Aorta (tissue), 5 donors: ENCODE measurements at regions not wholly inside any gene's neighbourhood (a gene's known extent, or its start where the extent isn't known, plus 50 kb on each side); places are given as distances from the start of the nearest gene placed in this dataset.
"Not testable (repeated sequence)": the region's sequence is repeated elsewhere in the genome, so short reads cannot be mapped to it uniquely, and the experiment has no call there.

Experiments
- ATAC-seq: fragments of 200-7000 bp; cut with Tn5 transposase; one replicate; pipeline ENCODE4 v1.9.1; 2022; ENCODE audit warnings: moderate library complexity; ENCODE audit not compliant: low FRiP score
- DNase-seq, 2 donors: peaks; one replicate each; pipeline ENCODE4 v3.0.0-alpha.2; 2020
- H3K27ac ChIP-seq, 2 donors: one replicate each; pipeline ENCODE4 v1.5.1; 2013; ENCODE audit warnings: low read length in 2 of 2, mild to moderate bottlenecking in 2 of 2, moderate library complexity in 2 of 2, control low read depth in 1 of 2, inconsistent platforms in 1 of 2, low read depth in 1 of 2
- H3K27me3 ChIP-seq, 2 donors: one replicate each; pipeline ENCODE4 v1.6.1; 2013; ENCODE audit warnings: control low read depth in 1 of 2, low read length in 1 of 2, mild to moderate bottlenecking in 1 of 2, moderate library complexity in 1 of 2; ENCODE audit not compliant: insufficient read depth in 2 of 2, control insufficient read depth in 1 of 2
- H3K36me3 ChIP-seq, 2 donors: one replicate each; pipeline ENCODE4 v1.6.1; 2013; ENCODE audit warnings: control low read depth in 1 of 2, low read length in 1 of 2, mild to moderate bottlenecking in 1 of 2; ENCODE audit not compliant: insufficient read depth in 2 of 2, control insufficient read depth in 1 of 2
- H3K4me1 ChIP-seq, 2 donors: one replicate each; pipeline ENCODE4 v1.6.1; 2013; ENCODE audit warnings: low read length in 2 of 2, control low read depth in 1 of 2, mild to moderate bottlenecking in 1 of 2, moderate library complexity in 1 of 2; ENCODE audit not compliant: insufficient read depth in 2 of 2, control insufficient read depth in 1 of 2
- H3K4me3 ChIP-seq, 2 donors: one replicate each; pipeline ENCODE4 v1.5.1; 2013; ENCODE audit warnings: low read length in 2 of 2, control low read depth in 1 of 2, mild to moderate bottlenecking in 1 of 2
- H3K9me3 ChIP-seq: one replicate; pipeline ENCODE4 v1.6.1; 2013; ENCODE audit warnings: mild to moderate bottlenecking, low read length; ENCODE audit not compliant: control insufficient read depth
- WGBS, 2 donors: extraction: QIAGEN DNeasy Blood & Tissue Kit; methylation state at CpG; one replicate each; pipeline ENCODE4 v1.1.7; 2013; 5-methylcytosine and 5-hydroxymethylcytosine counted together
- intact Hi-C, 2 donors: fragments of 100-400 bp; cut with DNase I; formaldehyde crosslinking; loops; one replicate each; pipeline versions ENCODE4 v1.14.2 to v1.15.0; 2022
- donor health status: healthy with polysubstance abuse.
- donor health status: Bipolar disorder and iron deficiency.
- donor health status: DM: no; HTN: no; CAD: no.
- donor health status: DM: no; HTN: no; CAD: no.
- donor health status: DM: yes; HTN: yes; CAD: no.

GRCh38 chr1:235050911-235051360 lies 77.7 kb downstream of the TOMM20 start:
- WGBS, 2 donors: 13 to 15% methylated on average over 7 of the region's 7 CpGs
- intact Hi-C loops: no loop called here
- H3K27ac ChIP-seq: peak overlapping the region in 1 of 2 donors; percentile 50
- no peak overlapping the region for H3K4me3 ChIP-seq
- no peaks in the 10 kb centered on the region for H3K27me3 ChIP-seq
- H3K36me3 ChIP-seq: no peaks in the 10 kb centered on the region
- no peaks in the 10 kb centered on the region for H3K9me3 ChIP-seq
- peak; percentile 68 for ATAC-seq
- DNase-seq: peak; percentile 75 to 86
- H3K4me1 ChIP-seq: peaks cover 0 to 2% of the 10 kb centered on the region in 2 donors

- H3K9me3 ChIP-seq, H3K4me3 ChIP-seq, H3K36me3 ChIP-seq, intact Hi-C loops, ATAC-seq, H3K27me3 ChIP-seq, H3K27ac ChIP-seq, H3K4me1 ChIP-seq: not testable (repeated sequence)
- DNase-seq: peak in 1 of 2 donors; percentile 27
- WGBS, 2 donors: 93 to 94% methylated on average over 21 of the region's 21 CpGs
Observed at GRCh38 chr1:235049716-235050378, 78.8 kb downstream of the TOMM20 start.

GRCh38 chr1:235049217-235049616 lies 79.4 kb downstream of the TOMM20 start:
- DNase-seq (peak in 1 of 2 donors; percentile 42), ATAC-seq (no peak)
- Histone ChIP-seq H3K27me3 (no peaks in the 10 kb centered on the region), H3K4me1 (peaks cover 0 to 2% of the 10 kb centered on the region in 2 donors), H3K27ac (peak overlapping the region in 1 of 2 donors; percentile 3), H3K9me3 (no peaks in the 10 kb centered on the region), H3K4me3 (no peak overlapping the region), H3K36me3 (no peaks in the 10 kb centered on the region)
- WGBS, 2 donors: 76 to 78% methylated on average over 5 of the region's 5 CpGs
- intact Hi-C loops: no loop called here

GRCh38 chr1:235047331-235047871 lies 81.2 kb downstream of the TOMM20 start:
- 28 to 30% methylated on average over 6 of the region's 6 CpGs for WGBS, 2 donors
- H3K27me3 ChIP-seq: no peaks in the 10 kb centered on the region
- DNase-seq (peak in 1 of 2 donors; percentile 44), ATAC-seq (no peak)
- no peaks in the 10 kb centered on the region for H3K36me3 ChIP-seq
- H3K9me3 ChIP-seq: no peaks in the 10 kb centered on the region
- H3K4me1 ChIP-seq: peaks cover 0 to 2% of the 10 kb centered on the region in 2 donors
- H3K27ac ChIP-seq: peak overlapping the region; percentile 79 to 92
- H3K4me3 ChIP-seq: no peak overlapping the region
- intact Hi-C loops: no loop called here

- Histone ChIP-seq H3K4me1 (peaks cover 0 to 2% of the 10 kb centered on the region in 2 donors), H3K4me3 (no peak overlapping the region), H3K36me3 (no peaks in the 10 kb centered on the region), H3K27me3 (no peaks in the 10 kb centered on the region), H3K27ac (no peak overlapping the region), H3K9me3 (no peaks in the 10 kb centered on the region)
- intact Hi-C loops: no loop called here
- no peak for ATAC-seq
- WGBS, 2 donors: 96 to 97% methylated on average over 17 of the region's 17 CpGs
- DNase-seq: peak in 1 of 2 donors; percentile 36
Observed at GRCh38 chr1:235045921-235046601, 82.6 kb downstream of the TOMM20 start.

GRCh38 chr1:235045034-235045690 lies 83.5 kb downstream of the TOMM20 start:
- Histone ChIP-seq H3K4me3 (no peak overlapping the region), H3K36me3 (no peaks in the 10 kb centered on the region), H3K4me1 (no peaks in the 10 kb centered on the region), H3K27ac (no peak overlapping the region), H3K27me3 (no peaks in the 10 kb centered on the region), H3K9me3 (no peaks in the 10 kb centered on the region)
- intact Hi-C loops: no loop called here
- no peak for ATAC-seq
- WGBS, 2 donors: 93 to 94% methylated on average over 10 of the region's 10 CpGs
- DNase-seq: peak in 1 of 2 donors; percentile 33

GRCh38 chr1:235043234-235043633 lies 85.4 kb downstream of the TOMM20 start:
- 92% methylated on average over 3 of the region's 3 CpGs for WGBS, 2 donors
- intact Hi-C loops: loop anchor here in 1 of 2 donors (5.0 kb wide), 1 partner anchor 36 kb away; no protein-coding TSS in a partner anchor
- Histone ChIP-seq H3K27ac (no peak overlapping the region), H3K4me1 (no peaks in the 10 kb centered on the region), H3K36me3 (no peaks in the 10 kb centered on the region), H3K27me3 (no peaks in the 10 kb centered on the region), H3K4me3 (no peak overlapping the region), H3K9me3 (no peaks in the 10 kb centered on the region)
- peak in 1 of 2 donors; percentile 9 for DNase-seq
- ATAC-seq: no peak

- intact Hi-C loops: no loop called here
- DNase-seq: no peak
- Histone ChIP-seq H3K36me3 (no peaks in the 10 kb centered on the region), H3K9me3 (no peaks in the 10 kb centered on the region), H3K27me3 (no peaks in the 10 kb centered on the region), H3K4me1 (no peaks in the 10 kb centered on the region), H3K4me3 (no peak overlapping the region), H3K27ac (no peak overlapping the region)
- ATAC-seq: no peak
- 79 to 84% methylated on average over 2 of the region's 2 CpGs for WGBS, 2 donors
Observed at GRCh38 chr1:235038701-235039100, 89.9 kb downstream of the TOMM20 start.
